K562 (cell line): ENCODE measurements at regions not wholly inside any gene's neighbourhood (a gene's known extent, or its start where the extent isn't known, plus 50 kb on each side); places are given as distances from the start of the nearest gene placed in this dataset.
A peak's percentile ranks its signal among the peaks of the same experiment; 100 is the strongest.

Source experiments
- ATF1 ChIP-seq, 2 experiments: fragments of 450-650 bp in 1 of 2; IDR thresholded peaks; 2 replicates each; pipeline ENCODE4 v1.6.1; 2016; ENCODE audit warnings: missing compliant biosample characterization in 1 of 2, missing genetic modification characterization in 1 of 2
- BRF1 ChIP-seq: IDR thresholded peaks from 3 replicates; pipeline ENCODE4 v1.6.1; 2011; ENCODE audit warnings: borderline replicate concordance, mild to moderate bottlenecking; ENCODE audit not compliant: insufficient read length; ENCODE audit errors: extremely low read depth
- CCNT2 ChIP-seq: IDR thresholded peaks from 2 replicates; pipeline ENCODE4 v1.6.1; 2011; ENCODE audit warnings: borderline replicate concordance, low read depth, mild to moderate bottlenecking, moderate library complexity, mixed read lengths, low read length; ENCODE audit not compliant: insufficient read length; ENCODE audit errors: extremely low read depth
- CTBP1 ChIP-seq: fragments of 450-650 bp; IDR thresholded peaks from 2 replicates; pipeline ENCODE4 v1.6.1; 2016; ENCODE audit warnings: borderline replicate concordance
- FOXK2 ChIP-seq, 2 experiments: fragments of 450-650 bp; IDR thresholded peaks in 1 of 2; conservative IDR thresholded peaks in 1 of 2; 2 replicates each; pipeline ENCODE4 v1.6.1; 2016; ENCODE audit warnings: low read depth in 2 of 2, mild to moderate bottlenecking in 1 of 2
- HCFC1 ChIP-seq: IDR thresholded peaks from 2 replicates; pipeline ENCODE4 v1.6.1; 2012; ENCODE audit warnings: low read depth, low read length, improper control_type of control experiment
- JUNB ChIP-seq: fragments of 450-650 bp; formaldehyde crosslinking; conservative IDR thresholded peaks from 2 replicates; pipeline ENCODE4 v1.4.0; 2020; ENCODE audit warnings: mild to moderate bottlenecking
- JUND ChIP-seq, 2 experiments: IDR thresholded peaks; 2 replicates in 1 of 2; 3 replicates in 1 of 2; pipeline ENCODE4 v1.6.1; 2011; ENCODE audit warnings: borderline replicate concordance in 2 of 2, low read depth in 2 of 2, low read length in 2 of 2, improper control_type of control experiment in 1 of 2, missing biosample characterization in 1 of 2, missing genetic modification characterization in 1 of 2, missing genetic modification reagents in 1 of 2
- MCM2 ChIP-seq: fragments of 450-650 bp; IDR thresholded peaks from 2 replicates; pipeline ENCODE4 v1.6.1; 2017; ENCODE audit warnings: low read depth, mild to moderate bottlenecking
- MNT ChIP-seq, 2 experiments: fragments of 450-650 bp; conservative IDR thresholded peaks; 2 replicates each; pipeline ENCODE4 v1.6.1; 2017; ENCODE audit warnings: mild to moderate bottlenecking in 2 of 2, moderate library complexity in 2 of 2
- MXI1 ChIP-seq: IDR thresholded peaks from 2 replicates; pipeline ENCODE4 v1.6.1; 2011; ENCODE audit warnings: low read depth, mild to moderate bottlenecking, improper control_type of control experiment, low read length
- MYC ChIP-seq, 2 experiments: fragments of 250-450 bp in 1 of 2; sonication (Bioruptor Pico) in 1 of 2; IDR thresholded peaks; 2 replicates each; pipeline versions ENCODE4 v1.5.1 to v1.6.1; 2012 to 2021; ENCODE audit warnings: low read depth in 2 of 2, borderline replicate concordance in 1 of 2, improper control_type of control experiment in 1 of 2, low read length in 1 of 2, mild to moderate bottlenecking in 1 of 2, moderate library complexity in 1 of 2
- RBBP5 ChIP-seq: fragments of 200-600 bp; sonication (generic); IDR thresholded peaks from 2 replicates; pipeline ENCODE4 v1.6.1; 2012; ENCODE audit warnings: borderline replicate concordance, mild to moderate bottlenecking, low read length, control low read depth, inconsistent platforms; ENCODE audit not compliant: insufficient read depth, poor library complexity, severe bottlenecking
- RBFOX2 ChIP-seq: fragments of 200-400 bp; formaldehyde crosslinking; IDR thresholded peaks from 2 replicates; pipeline ENCODE4 v1.6.1; 2017; ENCODE audit warnings: low read depth, mild to moderate bottlenecking, low read length, moderate library complexity
- RBM14 ChIP-seq: fragments of 200-400 bp; formaldehyde crosslinking; IDR thresholded peaks from 2 replicates; pipeline ENCODE4 v1.6.1; 2018; ENCODE audit warnings: low read depth, mild to moderate bottlenecking, low read length, moderate library complexity, borderline replicate concordance; ENCODE audit not compliant: insufficient read depth
- SUPT5H ChIP-seq: fragments of 450-650 bp; IDR thresholded peaks from 2 replicates; pipeline ENCODE4 v1.6.1; 2016
- TEAD1 ChIP-seq, 2 experiments: fragments of 450-650 bp in 1 of 2; sonication (generic) in 1 of 2; formaldehyde crosslinking; IDR thresholded peaks; 2 replicates each; pipeline versions ENCODE4 v1.4.0 to v1.8.0; 2020 to 2022; ENCODE audit warnings: mild to moderate bottlenecking in 2 of 2, missing genetic modification reagents in 1 of 2
- ZNF184 ChIP-seq: sonication (generic); formaldehyde crosslinking; IDR thresholded peaks from 2 replicates; pipeline ENCODE4 v1.5.0; 2020; ENCODE audit warnings: missing genetic modification reagents
- TF ChIP-seq, protein P1 (sequence below): fragments of 250-450 bp; sonication (Bioruptor Pico); IDR thresholded peaks from 2 replicates; pipeline ENCODE4 v1.4.0; 2020

GRCh38 chr9:129413537-129414376, 207.1 kb downstream of the C9orf50 start (continued):
- TF ChIP-seq MNT (conservative IDR thresholded peaks at IDR 0.05) (peak; percentile 81 to 89), MYC (IDR thresholded peaks at IDR 0.05; ENCODE audit: low read depth, low read length) (peak; percentile 85), MYC (CRISPR knock-in tag; IDR thresholded peaks at IDR 0.05; ENCODE audit: borderline replicate concordance, low read depth) (peak; percentile 73; the same call in 1 of the 2 replicates), ZNF184 (no peak), JUND (IDR thresholded peaks at IDR 0.05; ENCODE audit: borderline replicate concordance, low read depth, low read length) (peak; percentile 80), JUND (tag; IDR thresholded peaks at IDR 0.05; ENCODE audit: borderline replicate concordance, low read depth, low read length) (peak; percentile 58; the same call in 1 of the 3 replicates), CTBP1 (peak; percentile 65), MCM2 (no peak), RBFOX2 (peak; percentile 77), JUNB (CRISPR knock-in tag) (0 out of 2 replicates have a peak, but pooled peaks have one; percentile 10), TEAD1 (CRISPR knock-in tag; IDR thresholded peaks at IDR 0.05) (peak in 1 of 2 experiments; percentile 71; a peak in 2 of 4 replicates), RBM14 (no peak), FOXK2 (conservative IDR thresholded peaks at IDR 0.05 in 1 of 2, IDR thresholded peaks at IDR 0.05 in 1 of 2; ENCODE audit: low read depth in 2 of 2) (0 out of 4 replicates have a peak, but pooled peaks of 1 of the 2 experiments have one; percentile 32), SUPT5H (0 out of 2 replicates have a peak, but pooled peaks have one; percentile 49), CCNT2 (peak; percentile 96), MXI1 (peak; percentile 96), RBBP5 (peak; percentile 23), BRF1 (no peak), ATF1 (CRISPR knock-in tag; IDR thresholded peaks at IDR 0.05) (no peak), ATF1 (tag; IDR thresholded peaks at IDR 0.05) (peak; percentile 39; the same call in 1 of the 2 replicates), HCFC1 (peak; percentile 56)
- TF ChIP-seq, protein P1, sequence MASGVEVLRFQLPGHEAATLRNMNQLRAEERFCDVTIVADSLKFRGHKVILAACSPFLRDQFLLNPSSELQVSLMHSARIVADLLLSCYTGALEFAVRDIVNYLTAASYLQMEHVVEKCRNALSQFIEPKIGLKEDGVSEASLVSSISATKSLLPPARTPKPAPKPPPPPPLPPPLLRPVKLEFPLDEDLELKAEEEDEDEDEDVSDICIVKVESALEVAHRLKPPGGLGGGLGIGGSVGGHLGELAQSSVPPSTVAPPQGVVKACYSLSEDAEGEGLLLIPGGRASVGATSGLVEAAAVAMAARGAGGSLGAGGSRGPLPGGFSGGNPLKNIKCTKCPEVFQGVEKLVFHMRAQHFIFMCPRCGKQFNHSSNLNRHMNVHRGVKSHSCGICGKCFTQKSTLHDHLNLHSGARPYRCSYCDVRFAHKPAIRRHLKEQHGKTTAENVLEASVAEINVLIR (CRISPR knock-in tag) = peak; percentile 7; the same call in 1 of the 2 replicates
